RWPE1 (cell line): ENCODE measurements at regions not wholly inside any gene's neighbourhood (a gene's known extent, or its start where the extent isn't known, plus 50 kb on each side); places are given as distances from the start of the nearest gene placed in this dataset.
"Not testable (repeated sequence)": the region's sequence is repeated elsewhere in the genome, so short reads cannot be mapped to it uniquely, and the experiment has no call there.

ENCODE experiments used
- CTCF ChIA-PET: fragments of 350-600 bp; sonication (Branson Sonifier 250); formaldehyde crosslinking; extraction: SDS; loops from one replicate; lab custom pipeline; 2021; lab: Yijun Ruan, JAX
- POLR2A ChIA-PET: fragments of 400-600 bp; formaldehyde crosslinking; extraction: SDS; loops from one replicate; lab custom pipeline; 2020; ENCODE audit warnings: antibody characterized with exemption; ENCODE audit not compliant: low non-redundant PET; lab: Yijun Ruan, JAX
- DNase-seq: peaks from one replicate; pipeline ENCODE4 v3.0.0; 2012; ENCODE audit warnings: low spot score
- H3K27ac ChIP-seq: fragments of 450-650 bp; 2 replicates; pipeline ENCODE4 v1.5.1; 2017
- TF ChIP-seq, protein P1 (sequence below): fragments of 450-650 bp; conservative IDR thresholded peaks from 2 replicates; pipeline ENCODE4 v1.5.1; 2017; ENCODE audit warnings: low read depth, mild to moderate bottlenecking

DNA sequence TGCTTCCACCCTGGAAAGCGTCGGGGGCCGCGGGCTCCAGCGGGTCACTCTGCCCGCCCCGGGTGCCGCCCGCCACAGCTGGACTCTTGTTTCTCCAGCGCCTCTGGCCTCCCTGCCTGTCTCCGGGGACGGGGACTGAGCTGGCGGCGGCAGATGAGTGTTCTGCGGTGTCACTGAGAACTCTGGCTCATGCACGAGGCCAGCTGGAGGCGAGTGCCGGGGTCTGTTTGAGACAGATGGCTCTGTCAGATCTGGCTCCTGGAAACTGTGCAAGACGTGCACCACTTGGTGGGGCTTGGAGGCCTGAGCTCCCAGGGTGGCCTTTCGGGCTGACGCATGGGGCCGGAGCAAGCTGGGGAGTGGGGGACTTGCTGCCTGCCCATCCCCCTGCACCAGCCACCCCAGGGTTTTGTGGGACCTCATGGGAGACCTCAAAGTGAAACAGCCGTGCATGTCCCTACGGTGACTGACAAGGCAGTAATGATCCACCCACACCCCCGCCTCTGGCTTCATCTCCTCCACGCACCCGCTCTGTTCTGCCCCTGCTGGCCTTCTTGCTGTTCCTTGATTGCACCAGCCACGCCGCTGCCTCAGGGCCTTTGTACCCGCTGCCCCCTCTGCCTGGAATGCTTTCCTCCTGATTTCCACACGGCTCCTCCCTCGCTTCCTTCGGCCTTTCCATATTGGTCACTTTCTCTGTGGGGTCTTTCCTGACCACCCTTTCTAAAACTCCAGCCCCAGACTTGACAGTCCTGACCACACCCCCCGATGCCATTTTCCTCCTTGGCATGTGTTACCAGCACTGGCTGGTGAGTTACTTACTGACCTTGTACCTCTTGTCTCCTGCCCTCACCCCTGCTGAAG is 174.9 kb upstream of the CIBAR2 start:
- H3K27ac ChIP-seq, result no peak overlapping the region
- ChIA-PET CTCF (interaction anchor here (0.6 to 0.8 kb wide), 3 partner anchors 10 to 221 kb away, joined by 3 to 5 read pairs (median 3); no protein-coding TSS in a partner anchor), POLR2A (no interaction called here)
- no peak for DNase-seq
- TF ChIP-seq, protein P1, sequence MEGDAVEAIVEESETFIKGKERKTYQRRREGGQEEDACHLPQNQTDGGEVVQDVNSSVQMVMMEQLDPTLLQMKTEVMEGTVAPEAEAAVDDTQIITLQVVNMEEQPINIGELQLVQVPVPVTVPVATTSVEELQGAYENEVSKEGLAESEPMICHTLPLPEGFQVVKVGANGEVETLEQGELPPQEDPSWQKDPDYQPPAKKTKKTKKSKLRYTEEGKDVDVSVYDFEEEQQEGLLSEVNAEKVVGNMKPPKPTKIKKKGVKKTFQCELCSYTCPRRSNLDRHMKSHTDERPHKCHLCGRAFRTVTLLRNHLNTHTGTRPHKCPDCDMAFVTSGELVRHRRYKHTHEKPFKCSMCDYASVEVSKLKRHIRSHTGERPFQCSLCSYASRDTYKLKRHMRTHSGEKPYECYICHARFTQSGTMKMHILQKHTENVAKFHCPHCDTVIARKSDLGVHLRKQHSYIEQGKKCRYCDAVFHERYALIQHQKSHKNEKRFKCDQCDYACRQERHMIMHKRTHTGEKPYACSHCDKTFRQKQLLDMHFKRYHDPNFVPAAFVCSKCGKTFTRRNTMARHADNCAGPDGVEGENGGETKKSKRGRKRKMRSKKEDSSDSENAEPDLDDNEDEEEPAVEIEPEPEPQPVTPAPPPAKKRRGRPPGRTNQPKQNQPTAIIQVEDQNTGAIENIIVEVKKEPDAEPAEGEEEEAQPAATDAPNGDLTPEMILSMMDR, result no peak

GRCh38 chr16:85287815-85288109 is 175.5 kb upstream of the CIBAR2 start:
- CTCF ChIA-PET, POLR2A ChIA-PET, H3K27ac ChIP-seq, DNase-seq: not testable (repeated sequence)

DNA sequence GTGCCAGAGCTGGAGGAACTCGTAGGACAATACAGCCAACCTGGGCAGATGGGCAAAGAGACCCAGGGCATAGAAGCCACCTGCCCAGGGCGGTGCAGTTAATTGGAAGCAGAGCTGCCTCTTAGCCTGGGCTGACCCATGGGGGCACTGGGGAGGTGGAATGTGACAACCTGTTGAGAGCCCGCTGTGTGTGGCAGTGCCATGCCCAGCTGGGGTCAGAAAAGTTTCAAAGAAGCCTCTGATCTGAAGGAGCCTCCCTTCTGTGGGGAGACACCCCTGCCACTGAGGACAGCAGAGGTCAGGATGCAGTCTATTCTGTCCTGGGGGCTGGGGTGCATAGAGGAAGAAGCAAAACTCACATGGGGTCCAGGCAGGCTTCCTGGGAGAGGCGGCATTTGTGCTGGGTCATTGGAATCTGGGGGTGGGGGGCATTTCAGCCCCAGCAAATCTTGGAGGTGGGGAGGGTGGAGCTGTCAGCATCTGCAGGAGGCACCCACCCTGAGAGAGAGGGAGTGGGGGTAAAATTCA is 176.1 kb upstream of the CIBAR2 start:
- TF ChIP-seq, protein P1, result no peak
- POLR2A ChIA-PET, result no interaction called here
- H3K27ac ChIP-seq, result no peak overlapping the region
- CTCF ChIA-PET, result no interaction called here
- no peak for DNase-seq

DNA sequence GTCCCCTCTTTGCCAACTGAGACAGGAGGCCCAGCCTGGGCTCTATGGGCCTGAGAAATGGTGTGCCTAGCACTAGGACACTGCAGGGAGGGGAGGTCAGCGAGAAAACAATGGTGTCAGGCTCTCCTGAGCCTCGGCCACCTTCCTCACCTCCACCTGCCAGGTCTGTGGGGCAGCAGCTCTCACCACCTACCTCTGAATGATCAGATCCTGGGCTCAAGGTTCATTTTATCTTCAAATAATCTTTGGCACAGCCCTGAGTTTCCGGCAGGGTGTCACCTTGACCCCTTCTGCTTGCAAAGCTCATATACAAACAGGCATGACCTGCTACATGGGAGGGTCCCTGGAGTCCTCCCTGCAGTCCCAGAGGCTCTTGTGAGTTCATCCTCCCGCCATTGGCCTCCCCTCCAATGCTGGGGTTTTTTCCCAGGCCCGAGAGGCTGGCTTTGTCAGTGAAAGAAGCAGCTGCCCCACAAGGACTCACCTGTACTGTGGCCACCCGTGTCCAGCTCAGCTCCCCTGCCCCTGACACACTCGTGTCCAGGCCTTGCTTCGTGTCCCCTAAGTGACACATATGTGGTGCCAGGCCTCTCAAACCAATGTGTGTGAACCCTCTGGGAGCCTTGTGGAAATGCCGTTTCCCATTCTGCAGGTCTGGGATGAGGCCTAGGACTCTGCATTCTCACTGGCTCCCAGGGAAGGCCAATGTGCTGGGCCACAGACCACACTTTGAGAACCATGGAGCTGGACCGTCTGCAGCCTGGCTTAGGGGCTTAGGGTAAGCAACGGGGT is 176.8 kb upstream of the CIBAR2 start:
- ChIA-PET CTCF (interaction anchor here (0.6 to 0.8 kb wide), 2 partner anchors 174 to 202 kb away, joined by 3 read pairs; no protein-coding TSS in a partner anchor), POLR2A (no interaction called here)
- no peak overlapping the region for H3K27ac ChIP-seq
- DNase-seq, result no peak
- TF ChIP-seq, protein P1, result no peak

DNA sequence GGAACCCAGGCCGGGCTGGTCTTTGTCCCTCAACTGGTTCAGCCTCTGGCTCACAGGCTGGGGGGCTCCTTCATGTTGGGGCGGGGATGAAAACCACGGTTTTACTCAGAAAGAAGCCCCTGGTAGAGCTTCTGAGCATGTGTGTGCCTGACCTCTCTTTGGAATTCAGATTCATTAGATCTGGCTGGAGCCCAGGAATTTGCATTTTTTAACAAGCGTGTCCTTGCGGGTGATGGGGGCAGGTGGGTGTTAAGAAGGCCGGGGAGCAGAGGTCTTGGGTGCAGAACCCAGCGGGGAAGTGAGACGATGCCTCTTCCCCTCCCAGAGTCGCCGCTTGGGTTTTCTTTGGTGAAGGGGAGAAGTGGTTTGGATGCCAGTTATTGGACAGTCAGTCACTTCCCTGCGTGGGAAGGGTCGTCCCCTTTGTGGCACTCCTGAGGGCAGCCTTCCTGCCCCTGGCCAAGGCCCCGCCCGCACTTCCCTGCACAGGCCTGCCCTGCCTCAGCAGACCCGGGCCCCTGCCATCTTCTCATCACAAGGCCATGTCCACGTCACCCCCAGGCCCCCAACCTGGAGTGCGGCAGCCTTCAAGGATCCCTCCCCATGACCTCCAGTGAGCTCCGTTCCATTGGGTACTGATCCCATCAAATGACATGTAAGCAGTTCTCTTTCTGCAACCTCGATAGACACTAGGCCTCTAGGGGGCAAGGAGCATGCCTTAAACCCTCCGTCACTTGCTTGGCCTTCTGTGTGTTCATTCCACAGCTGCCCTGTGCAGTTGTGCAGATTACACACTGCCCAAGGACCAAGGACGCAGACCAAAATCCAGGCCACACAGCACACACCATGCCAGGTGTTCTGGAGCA is 177.7 kb upstream of the CIBAR2 start:
- ChIA-PET POLR2A (no interaction called here), CTCF (interaction anchor here (0.8 to 1.1 kb wide), 3 partner anchors 33 to 175 kb away, joined by 3 to 7 read pairs (median 5); no protein-coding TSS in a partner anchor)
- no peak for DNase-seq
- H3K27ac ChIP-seq, result no peak overlapping the region
- TF ChIP-seq, protein P1, result no peak

- ChIA-PET POLR2A (no interaction called here), CTCF (interaction anchor here (0.9 to 1.1 kb wide), 2 partner anchors 34 to 106 kb away, joined by 5 to 7 read pairs; no protein-coding TSS in a partner anchor)
- no peak for DNase-seq
- TF ChIP-seq, protein P1, result no peak
- H3K27ac ChIP-seq, result no peak overlapping the region
Observed at GRCh38 chr16:85290626-85291301, 178.5 kb upstream of the CIBAR2 start.
